Skeletal muscle satellite cell (primary cell): ENCODE measurements at regions not wholly inside any gene's neighbourhood (a gene's known extent, or its start where the extent isn't known, plus 50 kb on each side); places are given as distances from the start of the nearest gene placed in this dataset.

Experiments used
- H3K27me3 ChIP-seq: 2 replicates; pipeline ENCODE4 v1.7.0; 2013; ENCODE audit warnings: low read length; ENCODE audit not compliant: control insufficient read depth, insufficient read depth
- H3K36me3 ChIP-seq: 2 replicates; pipeline ENCODE4 v1.7.0; 2013; ENCODE audit warnings: mild to moderate bottlenecking, control low read depth, low read length; ENCODE audit not compliant: insufficient read depth
- H3K4me1 ChIP-seq: 2 replicates; pipeline ENCODE4 v1.7.0; 2013; ENCODE audit warnings: low read length; ENCODE audit not compliant: control insufficient read depth, insufficient read depth
- H3K4me2 ChIP-seq: 2 replicates; pipeline ENCODE4 v1.7.0; 2013; ENCODE audit warnings: mild to moderate bottlenecking, low read length
- H3K4me3 ChIP-seq: 2 replicates; pipeline ENCODE4 v1.7.0; 2013; ENCODE audit warnings: low read length
- H3K9ac ChIP-seq: 2 replicates; pipeline ENCODE4 v1.7.0; 2013; ENCODE audit warnings: mild to moderate bottlenecking, low read depth, low read length, moderate library complexity
- H3K9me3 ChIP-seq: replicated peaks from 2 replicates; pipeline ENCODE4 v1.7.0; 2013; ENCODE audit warnings: mild to moderate bottlenecking, control low read depth, low read length

DNA sequence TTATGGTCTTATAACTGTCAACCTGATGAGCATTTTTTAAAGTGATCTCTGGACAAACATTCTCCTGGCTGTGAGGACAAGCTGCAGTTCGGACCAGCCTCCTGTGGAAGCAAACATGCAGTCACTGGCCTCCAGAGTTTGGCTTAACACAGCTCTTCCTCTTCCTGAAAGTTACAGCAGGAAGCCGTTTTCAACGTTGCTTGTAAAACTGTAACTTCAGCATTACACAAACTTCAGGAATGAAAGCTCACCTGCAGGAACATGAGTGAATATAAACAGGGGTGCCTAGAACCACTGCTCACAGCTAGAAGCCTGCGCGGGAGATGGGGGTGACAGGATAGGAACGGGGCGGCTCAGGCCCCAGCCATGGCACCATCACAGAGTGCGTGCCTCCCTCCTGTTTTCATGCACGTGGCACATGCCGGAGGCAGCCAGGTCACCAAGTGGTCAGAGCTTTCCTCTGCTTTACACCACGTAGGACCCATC is 292.9 kb upstream of the PITRM1 start:
- H3K9ac ChIP-seq, result no peak overlapping the region
- H3K9me3 ChIP-seq, result no peaks in the 10 kb centered on the region
- H3K27me3 ChIP-seq, result no peaks in the 10 kb centered on the region
- H3K4me3 ChIP-seq, result no peak overlapping the region
- no peak overlapping the region for H3K4me2 ChIP-seq
- H3K4me1 ChIP-seq, result peaks cover 37% of the 10 kb centered on the region
- H3K36me3 ChIP-seq, result no peaks in the 10 kb centered on the region

DNA sequence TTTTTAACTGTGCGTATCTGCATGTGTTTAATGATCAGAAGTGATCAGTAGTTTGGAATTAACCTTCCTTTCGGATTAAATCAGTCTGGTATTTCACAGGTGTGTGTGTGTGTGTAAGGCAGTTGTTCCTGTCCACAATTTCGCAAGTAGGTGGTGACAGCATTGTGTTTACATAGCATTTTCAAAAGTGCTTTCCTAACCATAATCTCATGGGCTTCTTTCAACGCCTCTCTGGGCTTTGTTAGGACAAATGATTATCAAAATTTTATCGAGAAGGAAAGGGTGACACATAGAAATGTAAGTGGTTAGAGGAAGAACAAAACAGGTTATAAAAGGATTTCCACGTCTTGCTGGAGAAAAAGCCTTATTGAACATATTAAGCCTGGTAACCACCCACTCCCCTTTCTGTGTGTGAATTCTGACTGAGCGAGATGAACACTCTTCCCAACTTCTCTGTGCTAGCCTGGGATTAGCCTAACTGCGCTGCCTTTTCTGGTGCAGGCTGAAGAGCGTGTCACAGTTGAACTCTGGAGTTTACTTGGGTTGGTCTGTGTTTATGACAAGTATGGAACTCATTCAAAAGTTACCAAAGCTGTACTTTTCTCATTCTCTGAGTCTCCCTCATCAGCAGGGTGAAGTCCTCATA is 292.3 kb upstream of the PITRM1 start:
- Histone ChIP-seq H3K36me3 (no peaks in the 10 kb centered on the region), H3K4me2 (no peak overlapping the region), H3K4me3 (no peak overlapping the region), H3K4me1 (peaks cover 33% of the 10 kb centered on the region), H3K9me3 (no peaks in the 10 kb centered on the region), H3K9ac (no peak overlapping the region), H3K27me3 (no peaks in the 10 kb centered on the region)

DNA sequence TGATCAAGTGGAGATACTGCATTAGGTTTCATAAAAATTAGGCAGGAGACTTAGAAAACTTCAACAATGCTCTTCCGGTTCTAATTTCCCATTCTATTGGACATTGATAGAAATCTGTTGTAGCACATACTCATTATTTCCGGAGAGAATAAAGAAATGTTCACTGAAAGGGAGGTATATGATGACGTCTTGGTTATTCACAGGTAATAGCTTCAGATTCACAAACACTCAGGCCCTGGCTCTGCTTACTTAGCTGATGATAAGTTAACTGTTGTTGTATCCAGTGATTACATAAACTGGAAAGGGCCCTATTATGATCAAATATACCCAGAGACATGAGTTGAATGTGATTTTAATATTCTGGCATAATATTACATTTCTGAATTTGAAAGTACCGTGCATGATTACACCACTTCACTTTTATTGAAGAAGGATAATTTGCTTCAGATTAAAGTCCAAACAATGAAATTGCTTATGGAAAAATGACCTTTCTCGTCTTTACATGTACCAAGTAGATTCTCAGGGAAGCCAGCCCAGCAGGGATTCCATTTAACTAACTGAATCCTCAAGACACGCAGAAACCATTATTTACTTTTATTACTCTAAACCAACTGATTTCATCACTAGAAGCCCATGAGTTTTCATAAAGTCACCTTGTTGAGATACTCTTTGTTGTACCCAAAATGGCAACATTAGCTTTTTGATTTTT is 288.0 kb upstream of the PITRM1 start:
- Histone ChIP-seq H3K4me2 (no peak overlapping the region), H3K36me3 (no peaks in the 10 kb centered on the region), H3K9me3 (no peaks in the 10 kb centered on the region), H3K4me3 (no peak overlapping the region), H3K4me1 (peaks cover 5% of the 10 kb centered on the region), H3K27me3 (no peaks in the 10 kb centered on the region), H3K9ac (no peak overlapping the region)

DNA sequence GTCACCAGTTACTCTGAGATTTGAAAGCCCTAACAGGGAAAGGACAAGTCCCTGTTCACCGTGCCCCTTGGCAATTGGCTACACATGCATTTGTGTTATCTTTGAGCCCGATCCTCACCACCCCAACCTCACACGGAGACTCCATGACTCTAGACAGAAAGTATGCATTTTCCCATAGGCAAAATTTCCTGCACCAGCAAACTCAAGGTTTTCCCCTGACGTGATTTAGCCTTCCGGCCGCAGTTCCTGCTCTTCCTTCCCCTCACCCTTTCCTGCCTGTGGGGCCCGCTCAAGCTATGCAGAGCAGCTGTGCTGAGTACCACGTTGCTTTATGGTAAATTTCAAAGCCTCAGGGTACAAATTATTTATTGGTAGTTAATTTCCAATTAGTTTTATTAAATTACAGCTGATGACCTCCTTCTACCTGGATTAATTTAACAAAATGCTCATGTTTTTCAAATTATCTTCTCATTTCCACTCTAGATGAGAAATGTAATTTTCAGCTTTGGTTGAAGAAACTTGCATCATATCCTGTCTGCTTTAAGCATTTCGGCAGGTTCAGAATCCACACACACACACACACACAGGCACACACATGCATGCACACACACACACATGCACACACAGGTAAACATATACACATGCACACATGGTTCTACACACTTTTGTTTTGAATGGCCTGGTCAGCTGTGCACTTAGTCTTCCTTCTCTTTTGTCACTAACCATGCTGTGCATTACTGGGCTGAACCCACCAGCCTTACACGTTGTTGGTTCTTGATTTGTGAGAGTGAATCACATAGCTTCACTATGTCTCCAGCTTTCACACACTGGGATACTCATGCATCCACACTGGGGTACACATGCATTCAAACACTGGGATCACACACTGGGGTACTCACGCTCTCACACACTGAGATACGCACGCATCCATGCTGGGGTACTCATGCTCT is 283.1 kb upstream of the PITRM1 start:
- no peaks in the 10 kb centered on the region for H3K27me3 ChIP-seq
- H3K36me3 ChIP-seq, result no peaks in the 10 kb centered on the region
- no peak overlapping the region for H3K4me2 ChIP-seq
- H3K9ac ChIP-seq, result no peak overlapping the region
- H3K4me1 ChIP-seq, result peaks cover 27% of the 10 kb centered on the region
- no peak overlapping the region for H3K4me3 ChIP-seq
- H3K9me3 ChIP-seq, result no peaks in the 10 kb centered on the region

DNA sequence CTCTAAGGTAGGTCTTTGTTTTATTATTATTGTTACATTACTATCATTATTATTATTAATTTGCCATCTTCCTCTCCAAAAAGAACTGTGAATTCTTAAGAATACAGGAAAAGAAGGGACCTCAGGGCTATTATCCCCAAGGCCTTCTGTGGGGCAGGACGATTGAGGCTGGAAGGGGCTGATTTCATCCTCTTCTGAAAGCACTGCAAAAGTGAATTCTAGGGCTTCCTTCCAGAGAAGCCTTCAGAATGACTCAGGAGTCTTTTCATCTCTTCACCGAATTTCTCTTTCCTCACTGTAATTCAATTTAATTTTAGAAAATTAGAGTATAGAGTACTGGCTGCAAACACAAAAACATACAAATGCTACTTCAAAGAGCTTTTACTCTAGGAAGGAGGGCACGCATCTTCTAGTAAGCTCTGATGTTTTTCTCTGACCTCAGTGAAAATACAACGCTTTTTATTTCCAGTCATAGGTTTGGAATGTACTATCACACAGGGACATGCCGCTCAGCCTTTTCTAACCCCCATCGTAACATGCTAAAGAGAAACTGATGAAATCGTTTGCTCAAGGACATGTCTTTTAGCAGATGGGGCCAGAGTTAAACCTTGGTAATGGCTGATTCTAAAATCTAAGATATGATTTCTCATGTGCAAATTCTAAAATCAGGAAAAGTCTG is 280.2 kb upstream of the PITRM1 start:
- peak overlapping the region; percentile 53 for H3K4me3 ChIP-seq
- peak overlapping the region; percentile 81 for H3K4me2 ChIP-seq
- H3K9ac ChIP-seq, result peak overlapping the region; percentile 89
- no peaks in the 10 kb centered on the region for H3K9me3 ChIP-seq
- H3K4me1 ChIP-seq, result peaks cover 27% of the 10 kb centered on the region
- H3K36me3 ChIP-seq, result no peaks in the 10 kb centered on the region
- no peaks in the 10 kb centered on the region for H3K27me3 ChIP-seq

DNA sequence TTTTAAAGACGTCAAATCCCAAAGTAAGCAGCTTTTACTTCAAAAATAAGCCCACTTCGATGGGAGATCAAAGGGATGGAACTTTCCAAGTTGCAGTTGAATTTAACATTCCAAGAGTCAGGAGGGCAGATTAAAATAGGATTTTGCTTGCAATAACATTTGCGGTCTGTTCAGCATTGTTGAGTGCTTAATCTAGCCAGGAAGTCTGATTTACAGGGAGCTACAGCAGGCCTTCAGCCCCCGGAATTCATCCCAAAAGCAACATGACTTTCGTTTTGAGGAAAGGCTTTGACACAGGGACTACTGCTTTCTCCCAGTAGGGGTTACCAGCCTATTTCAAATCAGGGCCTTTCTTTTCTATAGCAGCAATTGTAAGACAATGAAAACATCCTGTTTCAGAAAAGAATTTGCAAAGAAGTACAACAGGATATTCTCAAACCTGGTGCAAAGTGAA is 279.6 kb upstream of the PITRM1 start:
- H3K4me3 ChIP-seq, result peak overlapping the region; percentile 53

DNA sequence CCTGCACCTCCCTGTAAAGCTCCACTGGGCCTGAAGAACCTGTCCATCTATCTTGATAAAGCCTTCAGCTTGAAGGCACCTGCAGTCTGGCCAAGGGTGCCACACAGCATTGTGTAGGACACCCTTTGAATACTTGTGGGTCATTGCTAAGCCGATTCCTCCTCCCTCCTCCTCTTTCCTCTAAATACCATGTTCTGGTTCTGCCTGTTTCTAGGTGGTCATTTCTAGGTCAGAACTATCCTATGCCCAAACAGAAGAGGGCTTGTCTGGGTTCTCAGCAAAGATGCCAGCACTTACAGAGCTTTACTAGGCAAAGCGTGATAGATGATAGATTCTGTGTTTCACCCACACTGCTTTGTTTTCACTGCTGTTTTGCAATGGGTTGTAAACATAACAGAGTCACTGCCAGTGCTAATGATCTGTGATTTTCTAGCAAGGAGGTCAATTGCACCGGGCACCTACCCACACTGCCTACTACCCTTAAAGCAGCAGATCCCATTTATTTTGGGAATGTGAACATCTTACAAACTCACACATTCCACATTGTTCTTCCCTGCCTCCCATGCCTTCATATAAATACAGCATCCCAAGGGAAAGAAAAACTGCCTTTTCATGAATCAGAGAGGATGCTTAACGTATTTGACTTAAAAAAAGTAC is 279.1 kb upstream of the PITRM1 start:
- no peaks in the 10 kb centered on the region for H3K27me3 ChIP-seq
- peak overlapping the region; percentile 89 for H3K9ac ChIP-seq
- H3K4me1 ChIP-seq, result peaks cover 27% of the 10 kb centered on the region
- H3K4me3 ChIP-seq, result peak overlapping the region; percentile 53
- H3K4me2 ChIP-seq, result peak overlapping the region; percentile 81
- H3K9me3 ChIP-seq, result no peaks in the 10 kb centered on the region
- no peaks in the 10 kb centered on the region for H3K36me3 ChIP-seq

More for the DNA sequence above, 279.6 kb upstream of the PITRM1 start:
- H3K9me3 ChIP-seq, result no peaks in the 10 kb centered on the region
- peak overlapping the region; percentile 81 for H3K4me2 ChIP-seq
- H3K36me3 ChIP-seq, result no peaks in the 10 kb centered on the region
- H3K27me3 ChIP-seq, result no peaks in the 10 kb centered on the region
- H3K4me1 ChIP-seq, result peaks cover 27% of the 10 kb centered on the region
- peak overlapping the region; percentile 89 for H3K9ac ChIP-seq

DNA sequence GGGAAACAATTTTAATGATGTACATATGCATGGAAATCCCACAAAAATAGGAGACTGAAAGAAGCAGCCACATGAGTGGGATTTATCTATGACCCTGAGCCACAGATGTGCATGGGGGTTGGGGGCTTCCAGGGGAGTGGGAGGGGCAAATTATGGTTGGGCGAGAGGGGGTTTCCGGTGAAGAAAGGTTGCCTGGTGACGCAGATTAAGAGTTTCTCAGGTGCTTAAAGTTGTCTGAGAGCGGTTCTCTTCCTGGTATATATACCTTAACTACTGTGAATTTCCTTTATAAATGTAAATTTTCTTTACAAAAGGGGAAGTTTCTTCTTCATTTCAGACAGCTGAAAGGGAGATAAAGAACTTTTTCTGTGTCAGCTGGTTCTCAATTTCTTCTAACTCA is 273.6 kb upstream of the PITRM1 start:
- Histone ChIP-seq H3K36me3 (no peaks in the 10 kb centered on the region), H3K27me3 (no peaks in the 10 kb centered on the region)

DNA sequence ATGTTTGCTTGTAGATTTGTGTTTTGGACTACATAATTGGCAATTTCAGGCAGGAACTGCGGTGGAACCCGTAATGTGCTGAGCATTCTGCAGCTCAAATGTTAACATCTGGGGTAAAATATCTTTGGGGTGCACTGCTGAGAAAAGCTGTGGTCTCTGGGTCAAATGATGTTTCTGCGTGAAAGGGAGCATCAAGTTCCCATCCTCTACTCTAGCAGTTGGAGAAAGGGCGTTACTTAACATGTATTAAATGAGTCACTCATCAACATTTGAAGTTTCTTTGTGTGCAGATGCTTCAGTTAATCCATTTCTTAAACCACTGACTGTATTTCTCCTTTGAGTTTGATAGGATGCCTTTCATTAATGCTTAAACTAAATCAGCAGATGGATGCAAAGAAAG is 273.1 kb upstream of the PITRM1 start:
- Histone ChIP-seq H3K4me2 (no peak overlapping the region), H3K9ac (no peak overlapping the region), H3K9me3 (no peaks in the 10 kb centered on the region), H3K4me3 (no peak overlapping the region), H3K4me1 (no peaks in the 10 kb centered on the region), H3K27me3 (no peaks in the 10 kb centered on the region), H3K36me3 (no peaks in the 10 kb centered on the region)

More for the DNA sequence above, 273.6 kb upstream of the PITRM1 start:
- Histone ChIP-seq H3K9me3 (no peaks in the 10 kb centered on the region), H3K4me1 (peaks cover 2% of the 10 kb centered on the region), H3K4me3 (no peak overlapping the region), H3K4me2 (no peak overlapping the region), H3K9ac (no peak overlapping the region)

DNA sequence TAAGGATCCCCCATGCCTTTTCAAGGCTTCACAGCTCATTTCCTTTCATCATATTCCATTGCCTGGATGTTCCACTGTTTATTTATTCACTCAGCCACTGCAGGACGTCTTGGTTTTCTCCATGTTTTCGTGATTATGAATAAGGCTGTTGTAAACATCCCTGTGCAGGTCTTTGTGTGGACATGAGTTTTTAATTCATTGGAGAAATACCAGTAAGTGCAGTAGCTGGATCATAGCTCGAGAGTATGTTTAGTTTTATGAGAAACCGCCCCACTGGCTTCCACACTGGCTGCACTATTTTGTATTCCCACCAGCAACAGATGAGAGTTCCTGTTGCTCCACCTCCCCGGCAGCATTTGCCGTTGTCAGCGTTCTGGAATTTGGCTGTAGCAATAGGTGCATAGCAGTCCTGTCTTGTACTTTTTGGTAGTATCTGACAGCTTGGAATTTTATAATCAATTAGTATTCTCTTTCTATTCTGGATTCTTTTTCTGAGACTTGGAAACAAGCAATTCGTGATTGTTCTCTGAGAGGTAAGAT is 269.9 kb upstream of the PITRM1 start:
- Histone ChIP-seq H3K36me3 (no peaks in the 10 kb centered on the region), H3K27me3 (no peaks in the 10 kb centered on the region), H3K4me1 (no peaks in the 10 kb centered on the region), H3K9ac (no peak overlapping the region), H3K4me2 (no peak overlapping the region), H3K9me3 (no peaks in the 10 kb centered on the region), H3K4me3 (no peak overlapping the region)
